Neural progenitor cell (in vitro differentiated cells): ENCODE measurements at regions not wholly inside any gene's neighbourhood (a gene's known extent, or its start where the extent isn't known, plus 50 kb on each side); places are given as distances from the start of the nearest gene placed in this dataset.

Experiments
- EZH2 ChIP-seq: fragments of 200-600 bp; sonication (generic); IDR thresholded peaks from 2 replicates; pipeline ENCODE4 v1.6.1; 2017; ENCODE audit warnings: antibody characterized with exemption, mild to moderate bottlenecking, moderate library complexity
- EZH2phosphoT487 ChIP-seq: fragments of 200-600 bp; sonication (generic); IDR thresholded peaks from 2 replicates; pipeline ENCODE4 v1.6.1; 2017; ENCODE audit warnings: antibody characterized with exemption
- TF ChIP-seq, protein P1 (sequence below): fragments of 200-600 bp; sonication (generic); IDR thresholded peaks from 2 replicates; pipeline ENCODE4 v1.5.1; 2017; ENCODE audit warnings: antibody characterized with exemption, mild to moderate bottlenecking

DNA sequence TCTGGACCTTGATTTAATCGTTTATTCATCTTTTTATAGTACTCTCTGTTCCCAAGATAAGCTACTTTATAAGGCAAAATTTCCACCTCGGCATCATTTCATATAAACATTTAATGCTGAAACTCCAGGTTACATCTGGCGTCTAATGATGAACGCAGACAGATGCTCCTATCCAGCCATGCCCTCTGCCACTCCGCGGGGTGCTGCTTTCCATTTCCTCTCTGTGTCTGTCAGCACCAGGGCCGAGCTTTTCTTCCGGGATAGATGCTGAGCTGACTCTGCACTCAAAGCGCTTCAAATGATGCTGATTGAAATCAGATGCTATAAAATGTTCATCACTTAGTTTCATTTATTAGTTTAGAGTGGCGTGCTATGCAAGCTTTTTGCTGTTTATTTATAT is 80.5 kb upstream of the HELT start:
- TF ChIP-seq, protein P1, sequence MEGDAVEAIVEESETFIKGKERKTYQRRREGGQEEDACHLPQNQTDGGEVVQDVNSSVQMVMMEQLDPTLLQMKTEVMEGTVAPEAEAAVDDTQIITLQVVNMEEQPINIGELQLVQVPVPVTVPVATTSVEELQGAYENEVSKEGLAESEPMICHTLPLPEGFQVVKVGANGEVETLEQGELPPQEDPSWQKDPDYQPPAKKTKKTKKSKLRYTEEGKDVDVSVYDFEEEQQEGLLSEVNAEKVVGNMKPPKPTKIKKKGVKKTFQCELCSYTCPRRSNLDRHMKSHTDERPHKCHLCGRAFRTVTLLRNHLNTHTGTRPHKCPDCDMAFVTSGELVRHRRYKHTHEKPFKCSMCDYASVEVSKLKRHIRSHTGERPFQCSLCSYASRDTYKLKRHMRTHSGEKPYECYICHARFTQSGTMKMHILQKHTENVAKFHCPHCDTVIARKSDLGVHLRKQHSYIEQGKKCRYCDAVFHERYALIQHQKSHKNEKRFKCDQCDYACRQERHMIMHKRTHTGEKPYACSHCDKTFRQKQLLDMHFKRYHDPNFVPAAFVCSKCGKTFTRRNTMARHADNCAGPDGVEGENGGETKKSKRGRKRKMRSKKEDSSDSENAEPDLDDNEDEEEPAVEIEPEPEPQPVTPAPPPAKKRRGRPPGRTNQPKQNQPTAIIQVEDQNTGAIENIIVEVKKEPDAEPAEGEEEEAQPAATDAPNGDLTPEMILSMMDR = no peak
- TF ChIP-seq EZH2 = no peak
- TF ChIP-seq EZH2phosphoT487 = no peak
